H1 (cell line): ENCODE measurements at regions not wholly inside any gene's neighbourhood (a gene's known extent, or its start where the extent isn't known, plus 50 kb on each side); places are given as distances from the start of the nearest gene placed in this dataset.

Source experiments
- CTCF ChIA-PET: fragments of 300-600 bp; sonication (Branson Sonifier 250); formaldehyde crosslinking; loops from one replicate; lab custom pipeline; 2021; ENCODE audit not compliant: partially characterized antibody; lab: Charles Lee
- POLR2A ChIA-PET: fragments of 300-600 bp; sonication (Branson Sonifier 250); formaldehyde crosslinking; loops from one replicate; lab custom pipeline; 2021; ENCODE audit warnings: inconsistent platforms; ENCODE audit not compliant: partially characterized antibody; lab: Charles Lee
- DNase-seq, 2 experiments: peaks; one replicate each; pipeline versions ENCODE4 v3.0.0 to v3.0.0-alpha.2; 2010 to 2022; ENCODE audit warnings: low spot score in 2 of 2, low read depth in 1 of 2, mixed read lengths in 1 of 2
- FAIRE-seq: peaks from 2 replicates; lab custom pipeline; 2011; peaks lifted over from hg19 to GRCh38; lab: Jason Lieb, UNC
- H2AFZ ChIP-seq: 2 replicates; pipeline ENCODE4 v1.8.1; 2012; ENCODE audit warnings: low read length, inconsistent platforms
- H2AK5ac ChIP-seq: 2 replicates; pipeline ENCODE4 v1.6.1; 2013; ENCODE audit warnings: low read depth, low read length
- H2BK120ac ChIP-seq: replicated peaks from 2 replicates; pipeline ENCODE3; 2013; ENCODE audit warnings: low read depth, low read length, inconsistent platforms
- H2BK12ac ChIP-seq: 2 replicates; pipeline ENCODE4 v1.6.1; 2013; ENCODE audit warnings: low read depth, low read length
- H2BK15ac ChIP-seq: 2 replicates; pipeline ENCODE4 v1.6.1; 2013; ENCODE audit warnings: low read length
- H2BK20ac ChIP-seq: 2 replicates; pipeline ENCODE4 v1.6.1; 2013; ENCODE audit warnings: low read length
- H2BK5ac ChIP-seq: 2 replicates; pipeline ENCODE4 v1.6.1; 2013; ENCODE audit warnings: low read depth, low read length
- H3K14ac ChIP-seq: 2 replicates; pipeline ENCODE4 v1.6.1; 2013; ENCODE audit warnings: inconsistent platforms; ENCODE audit not compliant: insufficient read length
- H3K18ac ChIP-seq: 2 replicates; pipeline ENCODE4 v1.6.1; 2013; ENCODE audit warnings: low read length; ENCODE audit errors: extremely low read depth
- H3K23ac ChIP-seq: 2 replicates; pipeline ENCODE4 v1.6.1; 2013; ENCODE audit warnings: inconsistent platforms; ENCODE audit not compliant: insufficient read length
- H3K23me2 ChIP-seq: 2 replicates; pipeline ENCODE4 v1.6.1; 2013; ENCODE audit warnings: low read depth, low read length
- H3K27ac ChIP-seq: 2 replicates; pipeline ENCODE4 v1.6.1; 2011; ENCODE audit warnings: low read depth, low read length, inconsistent platforms
- H3K27me3 ChIP-seq, 4 experiments: replicated peaks in 1 of 4; 1 replicate in 1 of 4; 2 replicates in 3 of 4; pipeline versions ENCODE4 v1.6.1 to v1.8.1; 2011 to 2013; ENCODE audit warnings: low read length in 3 of 4, mild to moderate bottlenecking in 3 of 4, inconsistent platforms in 2 of 4, mixed read lengths in 2 of 4, moderate library complexity in 1 of 4; ENCODE audit not compliant: control insufficient read depth in 3 of 4, insufficient read depth in 3 of 4; ENCODE audit errors: extremely low read depth in 1 of 4
- H3K36me3 ChIP-seq, 4 experiments: 2 replicates each; pipeline versions ENCODE4 v1.6.1 to v1.8.1; 2011 to 2013; ENCODE audit warnings: mild to moderate bottlenecking in 4 of 4, low read length in 3 of 4, moderate library complexity in 2 of 4, control low read depth in 1 of 4, inconsistent platforms in 1 of 4; ENCODE audit not compliant: insufficient read depth in 4 of 4, control insufficient read depth in 2 of 4
- H3K4ac ChIP-seq: replicated peaks from 2 replicates; pipeline ENCODE3; 2013; ENCODE audit warnings: low read length, low read depth, mixed read lengths, inconsistent platforms; ENCODE audit not compliant: insufficient read length
- H3K4me1 ChIP-seq, 4 experiments: replicated peaks in 1 of 4; 1 replicate in 1 of 4; 2 replicates in 3 of 4; pipeline versions ENCODE4 v1.6.1 to v1.8.1; 2011 to 2013; ENCODE audit warnings: low read length in 3 of 4, inconsistent platforms in 2 of 4, mixed read lengths in 1 of 4; ENCODE audit not compliant: insufficient read depth in 4 of 4, control insufficient read depth in 3 of 4
- H3K4me2 ChIP-seq, 2 experiments: 2 replicates each; pipeline versions ENCODE4 v1.6.1 to v1.8.1; 2011 to 2013; ENCODE audit warnings: low read depth in 2 of 2, low read length in 2 of 2, control low read depth in 1 of 2, inconsistent platforms in 1 of 2, mild to moderate bottlenecking in 1 of 2; ENCODE audit not compliant: insufficient read depth in 1 of 2
- H3K4me3 ChIP-seq, 4 experiments: fragments of 200-600, 300-600 bp in 1 of 4; sonication (generic), shearing (Covaris generic), sonication (Bioruptor Twin) in 1 of 4; 2 replicates each; pipeline versions ENCODE4 v1.5.1 to v1.8.1; 2011 to 2016; ENCODE audit warnings: low read length in 4 of 4, low read depth in 3 of 4, control low read depth in 2 of 4, inconsistent platforms in 2 of 4, mild to moderate bottlenecking in 2 of 4, mixed read lengths in 1 of 4, moderate library complexity in 1 of 4; ENCODE audit not compliant: insufficient read depth in 2 of 4; ENCODE audit errors: extremely low read depth in 1 of 4
- H3K56ac ChIP-seq: replicated peaks from 2 replicates; pipeline ENCODE3; 2013; ENCODE audit warnings: low read depth, mild to moderate bottlenecking, mixed read lengths, low read length, inconsistent platforms; ENCODE audit not compliant: insufficient read length
- H3K79me1 ChIP-seq: 2 replicates; pipeline ENCODE4 v1.6.1; 2013; ENCODE audit warnings: low read depth, low read length, control low read depth
- H3K79me2 ChIP-seq, 2 experiments: 2 replicates each; pipeline versions ENCODE4 v1.6.1 to v1.8.1; 2012 to 2013; ENCODE audit warnings: low read length in 2 of 2, mild to moderate bottlenecking in 2 of 2, inconsistent platforms in 1 of 2; ENCODE audit not compliant: insufficient read depth in 2 of 2, control insufficient read depth in 1 of 2
- H3K9ac ChIP-seq, 4 experiments: replicated peaks in 1 of 4; 1 replicate in 1 of 4; 2 replicates in 3 of 4; pipeline versions ENCODE4 v1.6.1 to v1.8.1; 2011 to 2013; ENCODE audit warnings: low read depth in 3 of 4, low read length in 3 of 4, control low read depth in 2 of 4, mild to moderate bottlenecking in 2 of 4, moderate library complexity in 2 of 4, inconsistent platforms in 1 of 4; ENCODE audit errors: extremely low read depth in 1 of 4
- H3K9me3 ChIP-seq, 2 experiments: 2 replicates each; pipeline versions ENCODE4 v1.6.1 to v1.8.1; 2012 to 2013; ENCODE audit warnings: mild to moderate bottlenecking in 2 of 2, moderate library complexity in 2 of 2, control low read depth in 1 of 2, inconsistent platforms in 1 of 2, low read depth in 1 of 2, low read length in 1 of 2, mixed read lengths in 1 of 2; ENCODE audit not compliant: insufficient read depth in 2 of 2
- H4K20me1 ChIP-seq, 2 experiments: replicated peaks in 1 of 2; 2 replicates each; pipeline versions ENCODE3 to v1.8.1; 2011 to 2013; ENCODE audit warnings: inconsistent platforms in 2 of 2, low read length in 2 of 2, mild to moderate bottlenecking in 1 of 2; ENCODE audit not compliant: insufficient read depth in 2 of 2, control insufficient read depth in 1 of 2
- H4K5ac ChIP-seq: 2 replicates; pipeline ENCODE4 v1.6.1; 2013; ENCODE audit warnings: low read length, low read depth, mixed read lengths, inconsistent platforms; ENCODE audit not compliant: insufficient read length
- H4K8ac ChIP-seq: 2 replicates; pipeline ENCODE4 v1.8.0; 2013; ENCODE audit warnings: mild to moderate bottlenecking, moderate library complexity, low read length, inconsistent platforms; ENCODE audit not compliant: insufficient read depth; ENCODE audit errors: extremely low read depth
- H4K91ac ChIP-seq: replicated peaks from 2 replicates; pipeline ENCODE3; 2013; ENCODE audit warnings: low read length, mixed read lengths, inconsistent platforms; ENCODE audit not compliant: insufficient read length
- GTF2F1 ChIP-seq: IDR thresholded peaks from 2 replicates; pipeline ENCODE4 v1.6.1; 2012; ENCODE audit warnings: low read depth, low read length, improper control_type of control experiment, borderline replicate concordance
- JUND ChIP-seq: IDR thresholded peaks from 2 replicates; pipeline ENCODE4 v1.6.1; 2011; ENCODE audit warnings: mild to moderate bottlenecking, improper control_type of control experiment, low read length

DNA sequence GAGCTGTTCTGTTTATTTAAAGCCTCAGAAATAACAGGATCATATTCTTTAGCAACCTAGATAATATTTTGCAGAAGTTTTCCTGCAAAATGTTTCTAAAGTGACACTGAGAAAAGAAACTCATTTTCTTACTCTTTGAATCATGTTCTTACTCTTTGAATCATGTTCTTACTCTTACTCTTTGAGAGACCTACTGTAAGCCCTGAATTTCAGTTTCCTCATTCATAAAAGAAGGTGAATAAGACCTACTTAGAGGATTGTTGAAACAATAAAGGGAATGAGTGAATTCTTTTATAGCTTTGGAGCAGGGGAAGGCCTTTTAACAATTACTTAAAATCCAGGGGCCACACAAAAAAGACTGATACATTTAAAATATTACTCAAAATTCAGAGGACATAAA, 221.7 kb upstream of the CMC1 start:
- no peak for DNase-seq
- Histone ChIP-seq H4K5ac (no peak overlapping the region), H3K14ac (no peak overlapping the region), H3K27ac (no peak overlapping the region), H2AFZ (no peak overlapping the region), H3K79me2 (no peaks in the 10 kb centered on the region), H3K23ac (no peak overlapping the region), H3K18ac (no peak overlapping the region), H3K4me2 (no peak overlapping the region), H3K79me1 (no peaks in the 10 kb centered on the region; the same call in 1 of the 2 replicates), H3K9me3 (peaks cover 5 to 8% of the 10 kb centered on the region in 2 experiments; a peak in 2 of 4 replicates), H2BK12ac (no peak overlapping the region), H2AK5ac (no peak overlapping the region), H4K20me1 (no peaks in the 10 kb centered on the region), H3K36me3 (no peaks in the 10 kb centered on the region; a peak in 2 of 8 replicates), H3K4ac (no peak overlapping the region), H3K4me3 (no peak overlapping the region), H3K56ac (no peak overlapping the region), H4K91ac (no peak overlapping the region), H3K23me2 (no peaks in the 10 kb centered on the region), H2BK20ac (no peak overlapping the region), H2BK120ac (no peak overlapping the region), H3K9ac (no peak overlapping the region), H3K4me1 (peaks cover 0 to 3% (median 0%) of the 10 kb centered on the region in 4 experiments; a peak in 1 of 7 replicates), H2BK5ac (no peak overlapping the region), H2BK15ac (no peak overlapping the region), H4K8ac (no peak overlapping the region), H3K27me3 (no peaks in the 10 kb centered on the region)
- ChIA-PET POLR2A (no interaction called here), CTCF (no interaction called here)
- no peak for FAIRE-seq
- no peak for TF ChIP-seq GTF2F1
- no peak for TF ChIP-seq JUND
